ENCODE measurements at regions not wholly inside any gene's neighbourhood (a gene's known extent, or its start where the extent isn't known, plus 50 kb on each side); places are given as distances from the start of the nearest gene placed in this dataset.

- H3K4me3 ChIP-seq = no peak overlapping the region
- WGBS, 4 donors = 78 to 89% (median 86%) methylated on average over 2 of the region's 2 CpGs
- H3K9me3 ChIP-seq = peaks cover 0 to 9% (median 0%) of the 10 kb centered on the region in 12 donors
- no peaks in the 10 kb centered on the region for H3K4me1 ChIP-seq
- H3K36me3 ChIP-seq = no peaks in the 10 kb centered on the region
- no peaks in the 10 kb centered on the region for H3K27me3 ChIP-seq
- DNase-seq = no peak
- TF ChIP-seq CTCF (IDR thresholded peaks at IDR 0.05) = no peak
- TF ChIP-seq POLR2A (IDR thresholded peaks at IDR 0.05) = no peak
- ATAC-seq = no peak
- no peak overlapping the region for H3K27ac ChIP-seq
- intact Hi-C loops (cut with DNase I) = no loop called here
Measured at GRCh38 chr18:60044290-60045006, 144.7 kb downstream of the PMAIP1 start.

- Histone ChIP-seq H3K4me3 (no peak overlapping the region), H3K27ac (no peak overlapping the region), H3K4me1 (no peaks in the 10 kb centered on the region), H3K27me3 (no peaks in the 10 kb centered on the region), H3K36me3 (no peaks in the 10 kb centered on the region), H3K9me3 (no peaks in the 10 kb centered on the region)
- WGBS, 4 donors = 82 to 95% (median 86%) methylated on average over 1 of the region's 1 CpG
- intact Hi-C loops (cut with DNase I) = no loop called here
- no peak for ATAC-seq
- TF ChIP-seq CTCF (IDR thresholded peaks at IDR 0.05) = no peak
- no peak for TF ChIP-seq POLR2A (IDR thresholded peaks at IDR 0.05)
- no peak for DNase-seq
Measured at GRCh38 chr18:60040971-60041370, 141.2 kb downstream of the PMAIP1 start.

- TF ChIP-seq POLR2A (IDR thresholded peaks at IDR 0.05) (no peak), CTCF (IDR thresholded peaks at IDR 0.05) (no peak)
- Histone ChIP-seq H3K27ac (no peak overlapping the region), H3K9me3 (no peaks in the 10 kb centered on the region), H3K4me3 (no peak overlapping the region), H3K4me1 (no peaks in the 10 kb centered on the region), H3K27me3 (no peaks in the 10 kb centered on the region), H3K36me3 (no peaks in the 10 kb centered on the region)
- ATAC-seq (no peak), DNase-seq (no peak)
- intact Hi-C loops (cut with DNase I) = no loop called here
Measured at GRCh38 chr18:60038731-60039130, 138.9 kb downstream of the PMAIP1 start.

GRCh38 chr18:60027397-60027796 is 127.6 kb downstream of the PMAIP1 start:
- TF ChIP-seq CTCF (IDR thresholded peaks at IDR 0.05) = no peak
- no peak for TF ChIP-seq POLR2A (IDR thresholded peaks at IDR 0.05)
- Histone ChIP-seq H3K27me3 (no peaks in the 10 kb centered on the region), H3K36me3 (no peaks in the 10 kb centered on the region), H3K4me3 (no peak overlapping the region), H3K4me1 (no peaks in the 10 kb centered on the region), H3K27ac (no peak overlapping the region), H3K9me3 (no peaks in the 10 kb centered on the region)
- DNase-seq (no peak), ATAC-seq (no peak)
- intact Hi-C loops (cut with DNase I) = no loop called here
- 71 to 80% (median 79%) methylated on average over 2 of the region's 2 CpGs for WGBS, 4 donors

Data from heart left ventricle (tissue), 16 donors.